Aorta (tissue), 5 donors: ENCODE measurements at regions not wholly inside any gene's neighbourhood (a gene's known extent, or its start where the extent isn't known, plus 50 kb on each side); places are given as distances from the start of the nearest gene placed in this dataset.

Source experiments
- ATAC-seq: fragments of 200-7000 bp; cut with Tn5 transposase; one replicate; pipeline ENCODE4 v1.9.1; 2022; ENCODE audit warnings: moderate library complexity; ENCODE audit not compliant: low FRiP score
- DNase-seq, 2 donors: peaks; one replicate each; pipeline ENCODE4 v3.0.0-alpha.2; 2020
- H3K27ac ChIP-seq, 2 donors: one replicate each; pipeline ENCODE4 v1.5.1; 2013; ENCODE audit warnings: low read length in 2 of 2, mild to moderate bottlenecking in 2 of 2, moderate library complexity in 2 of 2, control low read depth in 1 of 2, inconsistent platforms in 1 of 2, low read depth in 1 of 2
- H3K27me3 ChIP-seq, 2 donors: one replicate each; pipeline ENCODE4 v1.6.1; 2013; ENCODE audit warnings: control low read depth in 1 of 2, low read length in 1 of 2, mild to moderate bottlenecking in 1 of 2, moderate library complexity in 1 of 2; ENCODE audit not compliant: insufficient read depth in 2 of 2, control insufficient read depth in 1 of 2
- H3K36me3 ChIP-seq, 2 donors: one replicate each; pipeline ENCODE4 v1.6.1; 2013; ENCODE audit warnings: control low read depth in 1 of 2, low read length in 1 of 2, mild to moderate bottlenecking in 1 of 2; ENCODE audit not compliant: insufficient read depth in 2 of 2, control insufficient read depth in 1 of 2
- H3K4me1 ChIP-seq, 2 donors: one replicate each; pipeline ENCODE4 v1.6.1; 2013; ENCODE audit warnings: low read length in 2 of 2, control low read depth in 1 of 2, mild to moderate bottlenecking in 1 of 2, moderate library complexity in 1 of 2; ENCODE audit not compliant: insufficient read depth in 2 of 2, control insufficient read depth in 1 of 2
- H3K4me3 ChIP-seq, 2 donors: one replicate each; pipeline ENCODE4 v1.5.1; 2013; ENCODE audit warnings: low read length in 2 of 2, control low read depth in 1 of 2, mild to moderate bottlenecking in 1 of 2
- H3K9me3 ChIP-seq: one replicate; pipeline ENCODE4 v1.6.1; 2013; ENCODE audit warnings: mild to moderate bottlenecking, low read length; ENCODE audit not compliant: control insufficient read depth
- WGBS, 2 donors: extraction: QIAGEN DNeasy Blood & Tissue Kit; methylation state at CpG; one replicate each; pipeline ENCODE4 v1.1.7; 2013; 5-methylcytosine and 5-hydroxymethylcytosine counted together
- intact Hi-C, 2 donors: fragments of 100-400 bp; cut with DNase I; formaldehyde crosslinking; loops; one replicate each; pipeline versions ENCODE4 v1.14.2 to v1.15.0; 2022
- donor health status: healthy with polysubstance abuse.
- donor health status: Bipolar disorder and iron deficiency.
- donor health status: DM: no; HTN: no; CAD: no.
- donor health status: DM: no; HTN: no; CAD: no.
- donor health status: DM: yes; HTN: yes; CAD: no.

GRCh38 chr3:72538070-72538745 is 310.0 kb downstream of the SHQ1 start:
- Histone ChIP-seq H3K27me3 (no peaks in the 10 kb centered on the region), H3K4me3 (no peak overlapping the region), H3K27ac (no peak overlapping the region), H3K36me3 (no peaks in the 10 kb centered on the region), H3K9me3 (no peaks in the 10 kb centered on the region), H3K4me1 (no peaks in the 10 kb centered on the region)
- ATAC-seq: no peak
- no peak for DNase-seq
- intact Hi-C loops: no loop called here
- WGBS, 2 donors: 80 to 84% methylated on average over 6 of the region's 6 CpGs

DNA sequence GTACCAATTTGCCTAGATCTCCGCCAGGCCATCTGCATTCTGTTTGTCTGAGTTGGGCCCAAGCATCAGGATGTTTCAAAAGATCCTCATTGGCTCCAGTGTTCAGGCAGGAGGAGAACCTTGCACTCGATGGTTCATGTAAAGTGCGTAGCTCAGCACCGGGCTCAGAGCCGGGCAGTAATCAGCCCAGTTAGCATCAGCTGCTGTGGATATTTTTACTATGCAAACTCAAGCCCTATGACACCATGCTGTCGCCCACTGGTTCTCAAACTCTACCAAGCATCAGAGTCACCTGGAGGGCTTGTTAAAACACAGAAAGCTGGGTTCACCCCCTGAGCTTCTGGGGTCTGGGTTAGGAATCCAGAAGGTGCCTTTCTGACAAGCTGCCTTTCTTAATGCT is 310.8 kb downstream of the SHQ1 start:
- 97% methylated on average over 6 of the region's 6 CpGs for WGBS, 2 donors
- H3K4me3 ChIP-seq: no peak overlapping the region
- H3K36me3 ChIP-seq: no peaks in the 10 kb centered on the region
- intact Hi-C loops: no loop called here
- ATAC-seq: no peak
- H3K9me3 ChIP-seq: no peaks in the 10 kb centered on the region
- H3K4me1 ChIP-seq: no peaks in the 10 kb centered on the region
- no peak overlapping the region for H3K27ac ChIP-seq
- no peaks in the 10 kb centered on the region for H3K27me3 ChIP-seq
- no peak for DNase-seq

- no peaks in the 10 kb centered on the region for H3K27me3 ChIP-seq
- WGBS, 2 donors: 94 to 96% methylated on average over 8 of the region's 8 CpGs
- ATAC-seq: no peak
- DNase-seq: no peak
- no peak overlapping the region for H3K4me3 ChIP-seq
- no peaks in the 10 kb centered on the region for H3K36me3 ChIP-seq
- H3K4me1 ChIP-seq: no peaks in the 10 kb centered on the region
- intact Hi-C loops: no loop called here
- no peaks in the 10 kb centered on the region for H3K9me3 ChIP-seq
- H3K27ac ChIP-seq: no peak overlapping the region
Observed at GRCh38 chr3:72536878-72537267, 311.4 kb downstream of the SHQ1 start.

GRCh38 chr3:72536206-72536877 is 311.9 kb downstream of the SHQ1 start:
- no peaks in the 10 kb centered on the region for H3K9me3 ChIP-seq
- H3K27me3 ChIP-seq: no peaks in the 10 kb centered on the region
- no peaks in the 10 kb centered on the region for H3K36me3 ChIP-seq
- H3K27ac ChIP-seq: no peak overlapping the region
- 96% methylated on average over 4 of the region's 4 CpGs for WGBS, 2 donors
- ATAC-seq (no peak), DNase-seq (no peak)
- H3K4me3 ChIP-seq: no peak overlapping the region
- intact Hi-C loops: no loop called here
- no peaks in the 10 kb centered on the region for H3K4me1 ChIP-seq

GRCh38 chr3:72535772-72536171 is 312.5 kb downstream of the SHQ1 start:
- Histone ChIP-seq H3K27me3 (no peaks in the 10 kb centered on the region), H3K36me3 (no peaks in the 10 kb centered on the region), H3K9me3 (no peaks in the 10 kb centered on the region), H3K4me1 (no peaks in the 10 kb centered on the region), H3K27ac (no peak overlapping the region), H3K4me3 (no peak overlapping the region)
- ATAC-seq (no peak), DNase-seq (no peak)
- intact Hi-C loops: no loop called here
- 36 to 38% methylated on average over 7 of the region's 7 CpGs for WGBS, 2 donors

GRCh38 chr3:72533591-72534473 is 314.4 kb downstream of the SHQ1 start:
- Histone ChIP-seq H3K27ac (no peak overlapping the region), H3K36me3 (no peaks in the 10 kb centered on the region), H3K4me1 (no peaks in the 10 kb centered on the region), H3K9me3 (no peaks in the 10 kb centered on the region), H3K27me3 (no peaks in the 10 kb centered on the region), H3K4me3 (no peak overlapping the region)
- intact Hi-C loops: no loop called here
- WGBS, 2 donors: 89 to 90% methylated on average over 8 of the region's 8 CpGs
- ATAC-seq (no peak), DNase-seq (peak in 1 of 2 donors; percentile 52)

GRCh38 chr3:72530426-72530825 is 317.8 kb downstream of the SHQ1 start:
- Histone ChIP-seq H3K27ac (no peak overlapping the region), H3K36me3 (no peaks in the 10 kb centered on the region), H3K4me3 (no peak overlapping the region), H3K4me1 (no peaks in the 10 kb centered on the region), H3K9me3 (no peaks in the 10 kb centered on the region), H3K27me3 (no peaks in the 10 kb centered on the region)
- DNase-seq: no peak
- intact Hi-C loops: no loop called here
- no peak for ATAC-seq

DNA sequence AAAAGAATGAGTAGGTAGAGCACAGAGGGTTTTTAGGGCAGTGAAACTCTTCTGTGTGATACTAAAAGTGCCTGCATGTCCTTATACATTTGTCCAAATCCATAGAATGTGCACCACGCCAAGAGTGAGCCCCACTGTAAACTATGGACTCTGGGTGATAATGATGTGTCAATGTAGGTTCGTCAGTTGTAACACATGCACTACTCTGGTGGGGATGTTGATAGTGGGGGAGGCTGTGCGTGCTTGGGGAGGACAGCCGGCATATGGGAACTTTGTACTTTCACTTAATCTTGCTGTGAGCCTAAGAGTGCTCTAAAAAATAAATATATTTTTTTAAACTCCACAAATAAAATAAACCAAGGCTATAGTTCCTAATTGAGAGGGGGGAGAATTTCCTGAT is 319.2 kb downstream of the SHQ1 start:
- no peaks in the 10 kb centered on the region for H3K4me1 ChIP-seq
- WGBS, 2 donors: 94 to 96% methylated on average over 4 of the region's 4 CpGs
- ATAC-seq (no peak), DNase-seq (no peak)
- H3K4me3 ChIP-seq: no peak overlapping the region
- H3K27ac ChIP-seq: no peak overlapping the region
- no peaks in the 10 kb centered on the region for H3K9me3 ChIP-seq
- intact Hi-C loops: no loop called here
- no peaks in the 10 kb centered on the region for H3K27me3 ChIP-seq
- no peaks in the 10 kb centered on the region for H3K36me3 ChIP-seq
